AML-193 (cell line): ENCODE measurements at regions not wholly inside any gene's neighbourhood (a gene's known extent, or its start where the extent isn't known, plus 50 kb on each side); places are given as distances from the start of the nearest gene placed in this dataset.
"Not testable (repeated sequence)": the region's sequence is repeated elsewhere in the genome, so short reads cannot be mapped to it uniquely, and the experiment has no call there.

Experiments used
- DNase-seq, 2 experiments: peaks; one replicate each; lab custom pipeline; 2025; lab: John Stamatoyannopoulos, UW

DNA sequence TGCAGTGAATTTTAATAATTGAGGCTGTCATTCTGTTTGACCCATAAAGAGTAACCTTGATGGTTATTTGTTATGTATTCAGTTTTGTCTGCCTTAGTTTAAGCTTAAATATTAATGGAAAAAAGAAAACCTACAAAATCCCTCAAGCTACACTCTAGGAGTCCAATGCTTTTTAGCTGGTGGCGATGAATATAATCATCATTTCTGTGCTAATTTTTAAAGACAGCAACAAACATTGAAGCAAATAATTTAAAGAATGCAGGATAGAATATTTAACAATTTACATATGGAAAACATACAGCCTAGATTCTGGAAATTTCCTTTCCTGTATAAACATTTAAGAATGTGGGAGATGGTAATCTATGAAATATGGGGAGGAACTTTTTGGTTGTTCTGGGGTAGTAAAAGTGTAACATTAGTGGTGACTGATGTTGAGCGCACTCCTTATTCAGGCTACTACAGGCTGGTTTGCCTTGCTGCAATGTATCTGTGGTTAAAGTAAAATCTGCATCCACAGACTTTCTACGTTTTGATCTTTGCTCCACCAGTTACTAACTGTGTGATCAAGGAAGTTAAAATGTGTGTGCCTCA is 287.9 kb upstream of the DEFB112 start:
- no peak for DNase-seq

DNA sequence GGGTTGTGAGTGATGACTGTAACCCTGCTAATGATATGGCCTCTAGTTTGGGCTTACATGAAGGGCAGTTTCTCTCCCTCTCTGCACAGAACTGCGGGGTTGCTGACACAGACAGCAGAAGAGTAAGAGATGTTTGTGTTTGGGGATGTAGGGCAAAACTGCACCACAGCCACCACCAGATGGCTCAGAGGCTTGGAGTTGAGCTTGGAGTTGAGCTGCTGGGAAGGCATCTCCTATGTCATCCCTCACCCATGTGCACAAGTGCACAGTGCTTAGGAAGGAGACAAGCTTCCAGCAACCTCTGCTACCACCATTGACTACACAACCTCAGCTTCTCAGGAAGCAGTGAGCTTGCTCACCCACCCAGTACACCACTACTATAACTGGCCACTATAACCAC is 303.9 kb upstream of the DEFB112 start:
- DNase-seq: no peak

DNA sequence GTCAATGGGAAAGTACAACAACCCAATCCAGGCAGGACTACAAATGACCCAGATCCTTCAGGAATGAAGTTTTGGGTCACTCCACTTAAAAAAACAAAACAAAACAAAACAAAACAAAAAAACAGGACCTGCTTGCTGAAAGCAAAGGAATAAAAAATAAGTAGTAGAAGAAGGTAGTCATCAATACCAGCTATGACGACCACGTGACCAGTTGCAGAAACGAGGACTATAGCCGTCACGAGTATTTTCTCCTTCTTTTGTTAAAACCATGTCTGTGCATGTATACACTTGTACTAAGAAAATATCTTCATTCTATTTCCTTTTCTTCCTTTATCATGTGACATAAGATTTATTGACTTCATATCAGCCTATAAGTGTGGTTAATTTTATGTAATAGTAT is 308.4 kb upstream of the DEFB112 start:
- DNase-seq: no peak

DNA sequence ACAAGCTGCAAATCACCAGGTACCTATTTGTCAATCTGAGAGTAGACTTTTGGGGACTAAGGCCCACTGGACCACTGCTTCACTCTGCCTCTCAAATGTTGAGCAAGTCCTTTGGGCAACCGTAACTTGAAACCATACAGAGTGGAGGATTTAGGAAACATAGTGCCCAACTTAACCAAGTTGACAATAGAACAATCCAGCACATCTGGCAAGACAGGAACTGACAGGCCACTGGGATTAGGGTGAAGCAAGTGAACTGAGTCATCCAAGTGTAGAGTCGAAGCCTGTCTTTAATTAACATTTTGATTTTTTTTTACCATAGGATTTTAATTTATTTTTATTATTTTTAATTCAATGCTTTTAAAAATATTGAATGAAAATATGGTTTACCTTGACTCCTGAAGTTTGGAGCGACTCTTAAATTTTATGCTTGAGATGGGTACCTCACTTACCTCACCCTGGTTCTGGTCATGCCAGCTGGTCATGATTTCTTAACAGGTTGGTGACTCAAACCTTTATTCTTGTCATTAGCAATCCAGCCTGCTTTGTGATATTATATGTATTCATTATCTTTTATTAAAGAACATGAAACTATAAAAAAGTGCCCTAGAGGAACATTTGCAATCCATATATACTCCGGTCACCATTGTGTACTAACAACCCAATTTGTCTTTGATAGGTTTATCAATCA is 312.1 kb upstream of the DEFB112 start:
- no peak for DNase-seq

DNA sequence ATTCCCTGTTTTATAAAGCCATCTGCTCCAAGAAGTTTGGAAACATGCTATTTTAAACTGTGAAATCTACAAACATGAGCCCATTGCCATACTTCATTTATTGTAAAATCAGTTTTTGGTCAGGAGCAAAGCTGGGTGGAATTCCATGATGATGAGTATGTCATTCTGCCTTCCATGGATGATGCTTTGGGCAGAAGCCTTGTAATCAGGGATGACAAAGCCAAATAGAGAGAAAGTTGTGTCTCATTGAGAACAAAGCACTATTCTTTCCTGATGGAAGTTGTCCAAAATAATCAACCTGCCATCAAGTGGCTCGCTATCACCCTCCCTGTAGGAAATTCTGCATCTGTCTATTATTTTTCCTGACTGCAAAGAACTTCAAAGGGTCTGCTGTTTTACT is 313.0 kb upstream of the DEFB112 start:
- no peak for DNase-seq

DNA sequence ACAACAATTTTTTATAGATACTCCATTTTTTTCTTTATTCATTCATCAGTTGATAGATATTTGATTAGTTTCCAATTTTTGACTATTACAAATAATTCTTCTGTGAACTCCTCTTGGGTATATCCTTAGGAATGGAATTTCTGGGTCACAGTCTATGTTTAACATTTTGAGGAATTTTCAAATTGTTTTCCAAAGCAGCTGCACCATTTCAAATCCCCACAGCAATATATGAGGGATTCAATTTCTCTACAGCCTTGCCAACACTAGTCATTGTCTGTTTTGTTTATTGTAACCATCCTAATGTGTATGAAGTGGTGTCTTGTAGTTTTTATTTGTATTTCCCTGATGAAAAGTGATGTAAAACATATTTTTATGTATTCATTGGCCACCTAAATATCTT is 320.3 kb upstream of the DEFB112 start:
- DNase-seq: no peak

DNA sequence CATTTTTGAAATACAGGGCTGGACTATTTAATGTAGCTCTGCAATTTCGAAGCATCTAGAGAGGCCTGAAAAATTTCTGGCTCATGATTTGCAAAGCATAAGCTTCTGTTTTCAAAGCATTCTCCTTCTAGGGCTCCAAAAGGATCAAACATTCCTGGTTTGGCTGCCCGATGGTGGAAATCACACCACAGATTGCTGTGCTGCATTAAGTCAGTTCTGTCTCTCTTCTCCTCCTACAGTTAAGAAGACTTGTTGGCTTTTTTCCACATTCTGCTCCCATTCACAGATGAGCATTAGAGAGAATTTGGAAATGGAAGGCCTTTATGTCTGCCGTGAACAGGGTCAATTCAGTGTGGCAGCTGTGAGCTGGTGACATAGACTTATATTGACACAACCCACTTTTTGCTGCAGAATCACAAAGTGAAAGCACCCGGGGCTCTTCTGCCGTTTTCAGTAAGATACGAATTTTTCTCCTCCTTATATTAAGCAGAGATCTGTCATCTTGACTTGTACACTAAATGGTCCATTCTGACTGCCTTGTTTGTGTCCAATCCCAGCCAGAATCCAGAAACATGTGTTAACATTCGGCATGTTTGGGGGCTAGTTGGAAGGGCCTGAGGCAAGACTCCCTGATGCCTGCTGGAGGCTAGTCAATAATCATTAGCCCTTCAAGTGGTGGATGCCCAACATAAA is 330.8 kb upstream of the DEFB112 start:
- no peak for DNase-seq

DNA sequence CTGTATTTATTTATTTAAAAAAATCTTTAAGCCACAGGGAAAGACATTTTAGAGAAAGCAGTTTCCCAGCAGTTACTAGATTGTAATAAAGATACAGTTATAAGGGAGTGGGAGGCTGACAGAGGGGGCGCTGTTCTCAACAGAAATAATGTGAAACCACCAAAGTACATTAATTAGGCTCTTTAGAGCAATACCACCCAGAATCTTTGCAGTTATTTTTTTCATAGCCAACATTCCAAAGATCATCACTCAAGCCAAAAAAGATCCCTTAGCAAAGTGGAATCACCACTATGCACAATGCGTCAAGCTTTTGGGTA is 331.3 kb upstream of the DEFB112 start:
- DNase-seq: no peak

DNA sequence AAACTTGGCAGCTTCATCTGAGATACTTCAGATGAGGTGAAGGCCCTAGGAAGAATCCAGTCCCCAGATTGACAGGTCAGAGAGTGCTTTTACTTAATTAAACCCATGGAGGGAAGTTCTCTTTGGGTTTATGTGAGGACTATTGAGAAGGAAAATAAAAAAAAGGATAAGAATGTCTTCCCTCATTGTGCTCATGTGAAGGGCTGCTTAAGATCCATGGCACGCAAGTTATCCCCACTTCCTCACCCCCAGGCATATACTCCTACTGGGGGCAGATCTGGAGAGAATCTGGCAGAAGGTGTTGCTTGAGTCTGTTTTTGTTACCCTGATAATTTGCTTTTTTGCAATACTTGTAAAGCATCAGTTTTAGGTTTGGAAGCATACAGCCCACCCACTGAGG is 322.9 kb upstream of the TFAP2D start:
- DNase-seq: no peak

DNA sequence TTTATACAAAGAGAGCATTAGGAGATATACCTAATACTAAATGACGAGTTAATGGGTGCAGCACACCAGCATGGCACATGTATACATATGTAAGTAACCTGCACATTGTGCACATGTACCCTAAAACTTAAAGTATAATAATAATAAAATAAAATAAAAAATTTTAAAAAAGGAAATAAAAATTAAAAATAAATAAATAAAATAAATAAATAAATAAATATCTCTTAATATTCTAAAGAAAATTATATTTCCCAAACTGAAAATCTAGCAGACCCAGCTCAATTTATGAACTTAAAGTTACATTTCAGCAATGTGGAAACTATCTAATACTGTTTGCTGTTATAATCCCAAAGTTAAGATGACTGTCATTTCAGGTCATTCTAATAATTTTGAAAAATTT is 319.2 kb upstream of the TFAP2D start:
- DNase-seq: not testable (repeated sequence)

DNA sequence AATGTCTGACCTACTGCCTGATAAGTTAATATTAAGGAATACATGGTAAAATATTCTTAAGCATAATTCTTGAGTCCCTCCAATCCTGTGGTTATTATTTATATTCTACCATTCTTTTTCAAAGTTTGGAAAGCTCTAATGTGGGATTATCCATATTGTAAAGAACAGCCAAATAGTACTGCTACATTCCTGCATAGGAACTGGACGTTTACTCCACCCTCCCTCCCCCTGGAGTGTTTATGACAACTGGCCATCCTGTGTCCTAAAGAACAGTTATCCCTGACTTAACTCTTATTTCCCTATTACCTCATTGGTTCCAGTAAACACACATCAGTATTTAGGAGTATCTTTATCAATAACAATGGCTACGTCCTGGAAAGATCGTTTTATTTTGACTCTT is 308.7 kb upstream of the TFAP2D start:
- no peak for DNase-seq

DNA sequence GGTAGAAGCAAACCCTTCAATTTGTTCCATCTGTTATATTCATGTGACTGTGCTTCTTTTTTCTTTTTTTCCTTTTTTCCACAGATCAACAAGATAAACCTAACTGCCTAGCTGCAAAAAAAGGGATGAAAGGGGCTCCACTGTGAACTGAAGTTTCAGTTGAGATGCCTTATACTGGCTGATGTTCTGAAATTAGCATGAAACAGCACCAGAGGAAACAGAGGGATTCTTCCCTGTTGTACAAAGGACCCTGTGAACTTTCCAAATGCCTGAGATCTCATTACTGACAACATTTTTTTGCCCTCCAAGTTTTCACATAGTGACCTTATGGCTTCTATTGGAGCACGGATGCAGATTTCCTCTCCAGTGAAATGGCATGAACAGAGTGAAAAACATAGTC is 302.7 kb upstream of the TFAP2D start:
- DNase-seq: no peak

DNA sequence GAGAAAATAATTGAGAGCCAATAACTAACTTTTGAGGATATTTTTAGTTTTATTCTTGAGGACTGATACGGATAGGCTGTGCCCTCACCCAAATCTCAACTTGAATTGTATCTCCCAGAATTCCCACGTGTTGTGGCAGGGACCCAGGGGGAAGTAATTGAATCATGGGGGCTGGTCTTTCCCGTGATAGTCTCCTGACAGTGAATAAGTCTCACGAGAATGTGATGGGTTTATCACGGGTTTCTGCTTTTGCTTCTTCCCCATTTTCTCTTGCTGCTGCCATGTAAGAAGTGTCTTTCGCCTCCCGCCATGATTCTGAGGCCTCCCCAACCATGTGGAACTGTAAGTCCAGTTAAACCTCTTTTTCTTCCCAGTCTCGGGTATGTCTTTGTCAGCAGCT is 292.3 kb upstream of the TFAP2D start:
- DNase-seq: not testable (repeated sequence)

DNA sequence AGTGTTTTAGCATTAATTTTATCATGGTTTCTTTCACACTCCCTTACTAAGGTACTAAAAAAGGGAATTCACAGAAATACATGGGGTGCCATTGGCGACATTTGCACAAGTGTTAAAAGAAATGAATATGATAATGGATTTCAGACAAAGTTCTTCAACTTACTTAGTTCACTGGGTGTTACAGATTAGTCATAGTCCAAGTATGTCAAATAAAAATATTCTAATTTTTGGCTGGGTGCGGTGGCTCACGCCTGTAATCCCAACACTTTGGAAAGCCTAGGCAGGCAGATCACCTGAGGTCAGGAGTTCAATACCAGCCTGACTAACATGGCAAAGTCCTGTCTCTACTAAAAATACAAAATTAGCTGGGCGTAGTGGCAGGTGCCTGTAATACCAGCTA is 286.1 kb upstream of the TFAP2D start:
- no peak for DNase-seq

DNA sequence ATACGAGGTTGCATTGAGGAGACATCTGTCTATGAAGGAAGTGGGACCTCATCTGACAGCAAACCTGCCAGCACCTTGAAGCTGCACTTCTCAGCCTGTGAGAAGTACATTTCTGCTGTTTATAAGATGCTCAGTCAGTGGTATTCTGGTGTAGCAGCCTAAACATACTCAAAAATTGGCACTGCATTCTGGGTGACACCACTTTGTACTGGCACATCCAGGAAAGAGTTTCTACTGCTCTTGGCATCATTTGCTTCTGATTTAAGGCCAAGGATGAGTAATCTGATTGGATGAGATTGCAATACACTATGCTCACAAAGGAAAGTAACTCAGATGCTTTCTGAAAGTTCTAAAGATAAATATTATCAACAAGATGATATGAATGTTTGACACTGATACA is 275.4 kb upstream of the TFAP2D start:
- no peak for DNase-seq

DNA sequence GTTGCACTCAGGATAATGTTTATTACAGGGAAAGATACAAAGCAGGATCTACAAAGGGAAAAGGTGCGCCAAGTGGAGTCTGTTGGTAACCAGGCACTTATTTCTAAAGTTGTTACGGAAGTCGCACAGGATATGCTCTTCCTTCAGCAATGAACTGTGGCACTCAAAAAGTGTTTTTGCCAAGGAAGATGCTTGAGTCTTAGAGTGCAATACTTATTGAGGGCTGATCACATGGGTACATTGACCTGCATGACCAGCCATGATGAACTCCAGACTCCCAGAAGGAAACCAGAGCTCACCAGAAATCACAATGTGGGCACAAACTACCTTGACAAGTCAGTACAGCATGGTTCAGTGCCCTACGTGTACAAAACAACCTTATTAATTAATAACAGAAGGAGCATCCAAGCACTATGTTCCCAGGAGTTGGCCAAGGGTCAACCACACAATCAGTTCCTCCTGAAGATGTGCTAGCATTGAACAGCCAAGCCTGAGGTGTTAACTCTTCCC is 270.7 kb upstream of the TFAP2D start:
- no peak for DNase-seq

DNA sequence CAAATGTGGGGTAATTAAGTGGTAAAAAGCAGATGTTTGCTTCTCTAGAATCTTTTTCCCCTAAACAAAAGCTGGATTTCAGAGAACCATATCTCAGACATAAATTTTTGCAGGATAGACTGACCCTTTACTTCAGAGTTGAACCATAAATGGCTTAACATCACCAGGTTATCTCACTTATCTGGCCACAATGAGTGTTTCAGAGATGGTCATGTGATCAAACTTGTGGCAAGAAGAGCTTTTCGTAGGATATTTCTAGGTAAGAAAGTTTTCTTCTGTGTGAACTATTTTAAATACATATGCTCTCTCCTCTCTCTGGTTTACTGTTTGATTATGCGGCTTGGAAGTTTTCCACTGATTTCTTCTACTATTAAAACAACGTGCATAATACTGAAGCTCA is 270.2 kb upstream of the TFAP2D start:
- DNase-seq: no peak

DNA sequence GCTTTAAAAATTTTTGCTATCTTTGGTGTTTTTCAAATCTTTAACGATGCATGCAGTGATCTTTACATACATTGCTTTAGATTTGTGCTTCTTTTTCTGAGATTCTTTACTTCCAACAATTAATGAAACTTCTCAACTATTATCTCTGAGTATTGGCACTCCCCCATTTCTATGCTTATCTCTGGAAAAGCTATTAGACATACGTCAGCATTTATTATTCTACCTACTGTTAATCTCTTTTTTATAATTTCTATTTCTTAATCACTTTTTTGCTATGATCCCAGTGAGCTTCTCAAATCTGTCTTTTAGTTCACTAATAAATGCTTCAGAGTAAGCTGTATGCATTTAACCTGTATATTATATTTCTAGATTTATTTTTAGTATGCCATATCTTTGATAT is 264.2 kb upstream of the TFAP2D start:
- no peak for DNase-seq

DNA sequence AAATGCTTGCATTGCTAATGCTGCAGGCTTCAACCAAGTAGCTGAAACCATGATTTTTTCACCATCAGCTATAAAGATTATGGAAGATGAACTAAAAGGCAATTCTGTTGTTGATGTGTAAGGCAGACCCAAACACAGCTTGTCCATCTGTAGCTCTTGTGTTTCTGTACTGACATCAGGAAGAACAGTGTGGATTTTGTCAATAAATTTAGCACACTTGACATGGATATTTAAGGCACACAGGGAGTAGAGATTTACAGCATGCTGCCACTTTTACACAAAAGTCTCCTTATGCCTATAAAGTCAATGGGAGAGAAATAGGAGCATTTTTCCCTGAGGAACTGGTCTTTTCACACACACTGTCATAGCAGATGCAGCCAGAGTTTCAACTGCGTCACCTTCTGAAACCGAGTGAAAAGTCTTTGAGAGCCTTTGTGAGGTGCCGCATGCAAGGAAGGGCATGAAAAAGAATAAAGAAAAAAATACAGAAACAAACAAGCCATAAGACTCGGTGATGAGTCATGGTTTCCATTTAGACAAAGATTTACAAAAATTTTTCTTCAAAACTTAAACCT is 261.4 kb upstream of the TFAP2D start:
- no peak for DNase-seq

DNA sequence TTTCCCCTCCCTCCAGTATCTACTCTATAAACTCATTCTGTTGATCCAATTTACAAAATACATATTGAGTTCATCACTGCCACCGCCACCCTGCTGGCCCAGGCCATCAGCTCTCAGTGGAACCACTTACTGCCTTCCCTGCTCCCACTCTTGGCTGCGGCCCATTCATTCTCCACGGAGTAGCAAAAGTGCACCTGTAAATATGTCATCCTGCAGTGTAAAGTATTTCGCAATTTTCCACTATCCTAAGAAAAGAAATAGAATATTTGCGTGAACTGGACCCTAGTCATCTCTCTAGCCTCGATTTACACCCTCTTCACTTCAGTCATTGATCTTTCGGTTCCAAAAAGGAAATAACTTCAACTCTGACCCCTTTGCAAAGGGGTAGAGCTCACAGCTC is 258.3 kb upstream of the TFAP2D start:
- no peak for DNase-seq

DNA sequence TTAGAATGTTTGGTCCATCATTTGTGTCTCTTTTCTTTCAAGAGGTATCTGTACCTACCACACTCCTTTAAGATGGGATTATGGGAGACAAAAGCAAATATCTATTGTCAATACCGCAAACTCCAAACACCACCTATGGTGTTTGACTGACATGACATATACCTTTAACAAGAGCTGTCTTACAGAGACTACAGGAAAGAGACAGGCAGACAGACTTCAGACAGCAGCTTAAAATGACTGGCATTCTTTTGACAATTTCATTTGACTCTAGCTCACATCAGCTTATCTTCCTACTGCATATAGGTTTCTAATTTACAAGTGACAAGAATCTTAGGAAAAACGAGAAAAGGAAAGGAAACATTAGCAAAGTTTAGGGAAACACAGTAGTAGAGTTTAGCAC is 256.0 kb upstream of the TFAP2D start:
- DNase-seq: no peak

DNA sequence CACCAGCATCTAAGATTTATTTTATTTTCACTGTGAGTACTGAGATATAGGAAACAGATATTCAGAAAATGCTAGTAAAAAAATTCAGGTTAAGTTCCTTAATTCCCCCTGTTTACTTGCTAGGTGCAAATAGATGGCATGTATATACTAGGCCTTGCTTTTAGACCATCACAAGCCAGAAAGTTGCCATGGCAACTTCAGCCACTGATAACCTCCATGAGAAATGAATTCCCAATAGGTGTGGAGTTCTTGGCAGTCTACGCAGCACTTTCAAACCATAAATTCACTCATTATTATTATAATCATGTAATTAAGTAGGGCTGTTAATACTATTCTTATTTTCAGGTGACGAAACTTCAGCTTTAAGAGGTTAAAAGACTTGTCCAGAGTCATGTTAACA is 251.6 kb upstream of the TFAP2D start:
- DNase-seq: no peak

DNA sequence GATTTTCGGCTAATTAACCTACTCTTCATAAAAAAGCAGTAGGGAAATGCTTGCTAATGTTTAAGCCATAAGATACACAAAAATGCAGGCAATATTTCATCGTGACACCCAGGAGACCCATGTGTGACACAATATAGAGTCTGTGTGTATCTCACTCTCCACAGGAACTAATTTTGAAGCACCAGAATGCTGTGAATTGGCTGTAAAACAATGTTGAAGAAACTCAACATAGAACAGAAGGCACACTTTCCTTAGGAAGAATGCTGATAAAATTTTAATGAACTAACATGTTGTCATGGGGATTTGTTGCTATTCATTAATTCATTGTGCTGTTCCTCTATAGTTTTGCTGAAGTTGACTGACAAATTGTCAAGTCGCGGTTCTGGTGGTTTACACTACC is 249.4 kb upstream of the TFAP2D start:
- no peak for DNase-seq
